ENCODE measurements at regions not wholly inside any gene's neighbourhood (a gene's known extent, or its start where the extent isn't known, plus 50 kb on each side); places are given as distances from the start of the nearest gene placed in this dataset.
"Not testable (repeated sequence)": the region's sequence is repeated elsewhere in the genome, so short reads cannot be mapped to it uniquely, and the experiment has no call there.

DNA sequence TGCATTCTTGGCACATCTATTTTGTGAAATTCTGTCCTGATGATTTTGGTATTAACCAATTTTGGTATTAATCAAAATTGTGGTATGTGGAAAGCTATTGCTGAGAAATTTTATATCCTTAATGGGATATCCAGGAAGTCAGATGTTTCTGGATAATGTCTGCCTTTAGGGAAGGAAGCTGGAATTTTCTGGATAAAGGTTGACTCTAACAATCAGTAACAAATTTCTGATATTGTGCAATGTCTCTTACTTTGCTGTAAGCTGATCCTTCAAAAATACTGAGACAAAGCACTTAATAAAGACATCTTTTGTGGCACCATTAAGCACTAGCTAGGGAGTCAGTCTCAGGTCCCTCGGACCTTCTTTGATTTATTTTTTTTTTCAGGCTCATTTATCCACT lies 100.8 kb upstream of the UGP2 start:
- no peak for FAIRE-seq

DNA sequence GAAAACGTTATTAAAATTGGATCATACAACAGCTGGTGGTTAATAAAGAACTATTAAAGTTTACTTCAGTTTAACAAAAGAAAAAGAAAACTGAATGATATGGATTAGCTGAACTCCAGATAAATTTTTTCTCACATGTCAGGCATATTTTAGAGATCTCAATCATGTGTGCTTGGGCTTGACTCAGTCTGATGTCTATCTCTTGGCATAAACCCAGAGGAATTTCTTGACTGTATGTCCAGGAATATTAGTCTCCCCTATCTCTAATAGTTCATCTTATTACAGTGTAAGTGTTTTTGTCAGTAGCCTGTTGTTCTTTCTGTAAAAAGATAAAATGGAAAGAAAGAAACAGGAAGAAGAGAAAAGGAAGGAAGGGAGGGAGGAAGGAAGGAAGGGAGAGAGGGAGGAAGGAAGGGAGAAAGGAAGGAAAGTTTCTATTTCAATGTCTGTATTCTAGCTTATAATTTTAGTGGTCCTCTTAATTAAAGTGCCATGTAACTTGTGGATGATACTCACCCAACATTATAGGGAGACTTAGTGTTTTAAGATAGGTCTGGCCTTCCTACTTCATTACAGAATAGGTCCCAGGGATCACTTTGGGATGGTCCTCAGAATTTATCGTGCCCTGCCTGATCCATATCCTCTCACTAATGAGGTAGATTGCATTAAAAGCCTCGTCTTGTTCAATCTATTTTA lies 99.7 kb upstream of the UGP2 start:
- no peak for FAIRE-seq

DNA sequence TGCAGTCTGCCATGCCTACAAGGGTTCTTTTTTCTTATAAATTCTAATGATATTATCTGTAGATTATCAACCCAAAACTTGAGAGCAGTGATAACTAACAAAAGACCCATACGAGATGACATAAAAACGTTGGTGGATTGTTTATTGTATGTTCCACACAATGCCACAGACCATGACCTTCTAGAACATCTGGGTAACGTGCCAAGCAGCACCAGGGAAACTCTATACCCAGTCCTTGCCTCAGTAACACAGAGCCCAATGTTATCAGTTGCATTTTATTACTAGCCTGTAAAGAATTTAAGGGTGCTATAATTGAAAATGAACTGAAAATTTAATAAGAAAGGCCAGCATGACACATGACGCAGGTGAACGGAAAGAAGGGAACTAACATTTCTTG lies 99.1 kb upstream of the UGP2 start:
- no peak for FAIRE-seq

DNA sequence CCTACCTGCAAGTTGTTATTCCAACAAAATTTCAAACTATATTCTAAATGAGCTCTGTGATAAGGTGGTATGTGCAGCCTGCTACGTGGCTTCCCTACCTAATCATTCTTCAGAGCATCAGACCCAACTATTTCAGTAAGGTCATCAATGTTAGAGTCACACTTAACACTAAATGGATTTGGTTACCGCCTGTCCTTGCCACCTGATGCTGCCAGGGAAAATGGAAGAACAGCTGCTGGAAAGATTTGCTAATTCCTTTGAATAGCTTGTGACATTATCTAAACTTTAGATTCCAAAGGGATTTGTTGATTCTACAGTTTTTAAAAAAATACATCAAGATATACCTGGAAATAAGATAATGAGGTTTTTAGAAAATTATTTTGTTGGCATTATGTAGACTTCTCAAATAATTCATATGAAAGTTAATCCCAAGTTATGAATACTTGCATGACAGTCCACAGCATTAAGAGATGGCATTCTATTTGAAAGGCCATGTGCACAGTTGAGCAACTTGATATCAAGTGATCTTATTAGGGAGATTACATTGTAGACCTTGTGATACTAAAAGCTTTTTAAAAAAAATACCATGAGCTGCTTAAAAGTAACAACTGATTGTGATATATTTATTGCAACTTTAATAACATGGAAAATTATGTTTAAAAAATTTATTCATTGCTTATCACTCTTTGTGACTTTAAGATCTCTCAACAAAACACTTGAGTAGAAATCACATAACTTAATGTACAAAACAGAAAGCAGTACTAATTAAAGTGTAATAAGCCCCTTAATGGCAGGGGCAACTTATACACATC lies 98.3 kb upstream of the UGP2 start:
- no peak for FAIRE-seq

DNA sequence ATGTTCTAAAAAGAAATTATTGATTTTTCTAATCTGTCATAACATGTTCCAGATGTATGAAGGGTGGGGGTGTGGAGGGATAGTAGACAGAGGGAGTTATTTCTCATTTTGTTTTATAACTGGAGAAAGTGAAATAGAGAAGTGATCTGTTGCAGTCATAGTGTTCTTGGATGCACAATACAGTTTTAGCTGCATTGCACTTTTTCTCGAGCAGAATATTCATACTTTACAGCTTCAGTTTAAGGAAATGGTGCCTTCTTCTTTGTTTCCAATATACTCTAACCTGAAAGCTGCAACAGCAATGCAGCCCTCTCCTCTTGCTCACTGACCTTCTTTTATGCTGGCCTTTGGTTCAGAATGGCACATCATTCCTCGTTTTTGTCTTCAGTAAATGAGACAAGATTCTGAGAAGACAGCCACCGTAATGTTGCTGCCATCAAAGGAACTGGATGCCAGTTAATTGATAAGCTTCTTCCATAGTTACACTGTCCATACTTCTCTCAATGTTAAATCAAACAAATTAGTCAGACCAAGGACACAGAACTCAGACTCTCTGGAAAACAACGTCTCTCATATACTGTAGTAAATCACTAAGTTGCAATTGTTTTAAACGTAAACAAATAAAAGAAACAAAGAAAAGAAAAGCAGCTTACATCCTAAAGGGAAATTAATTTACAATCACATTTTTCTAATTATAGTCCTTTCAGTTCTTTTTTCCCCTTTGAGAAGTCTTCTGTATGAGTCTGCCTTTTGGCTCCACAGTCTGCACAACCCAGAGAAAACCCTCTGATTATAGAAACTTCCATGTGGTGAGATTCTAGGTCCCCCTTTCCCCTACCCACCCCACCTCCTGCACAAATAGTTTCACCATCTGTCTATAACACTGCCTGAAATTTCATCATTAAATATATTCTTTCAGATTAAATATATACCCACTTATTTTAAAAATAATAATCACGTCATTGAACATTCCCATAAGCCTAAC lies 97.4 kb upstream of the UGP2 start:
- FAIRE-seq, result no peak

DNA sequence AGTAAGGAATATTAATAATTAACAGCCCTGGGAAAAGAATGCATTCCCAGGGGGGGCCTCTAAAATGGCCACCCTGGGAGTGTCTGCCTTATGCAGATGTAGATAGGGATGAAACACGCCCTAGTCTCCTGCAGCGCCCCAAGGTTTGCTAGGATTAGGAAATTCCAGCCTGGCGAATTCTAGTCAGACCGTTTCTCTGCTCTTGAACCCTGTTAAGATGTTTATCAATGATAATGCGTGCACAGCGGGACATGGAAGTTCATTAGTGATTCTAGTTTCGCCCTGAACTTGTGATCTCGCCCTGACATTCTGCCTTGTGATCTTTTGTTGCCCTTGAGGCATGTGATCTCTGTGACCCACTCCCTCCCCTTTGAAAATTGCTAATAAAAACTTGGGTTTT lies 95.1 kb upstream of the UGP2 start:
- FAIRE-seq, result not testable (repeated sequence)

DNA sequence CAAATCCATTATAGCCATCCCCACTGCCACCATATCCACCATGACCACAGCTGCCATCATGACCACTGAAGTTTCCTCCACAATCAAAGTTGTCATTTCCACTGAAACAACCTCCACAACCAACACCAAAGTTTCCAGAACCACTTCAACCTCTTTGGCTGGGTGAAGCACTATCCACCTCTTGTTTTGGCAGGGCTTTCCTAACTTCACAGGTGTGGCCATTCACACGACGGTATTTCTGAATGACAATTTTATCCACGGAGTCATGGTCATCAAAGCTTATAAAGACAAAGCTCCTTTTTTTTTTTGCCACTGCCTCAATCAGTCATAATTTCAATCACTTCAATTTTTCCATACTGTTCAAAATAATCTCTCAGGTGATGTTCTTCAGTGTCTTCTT lies 89.8 kb upstream of the UGP2 start:
- FAIRE-seq, result no peak

DNA sequence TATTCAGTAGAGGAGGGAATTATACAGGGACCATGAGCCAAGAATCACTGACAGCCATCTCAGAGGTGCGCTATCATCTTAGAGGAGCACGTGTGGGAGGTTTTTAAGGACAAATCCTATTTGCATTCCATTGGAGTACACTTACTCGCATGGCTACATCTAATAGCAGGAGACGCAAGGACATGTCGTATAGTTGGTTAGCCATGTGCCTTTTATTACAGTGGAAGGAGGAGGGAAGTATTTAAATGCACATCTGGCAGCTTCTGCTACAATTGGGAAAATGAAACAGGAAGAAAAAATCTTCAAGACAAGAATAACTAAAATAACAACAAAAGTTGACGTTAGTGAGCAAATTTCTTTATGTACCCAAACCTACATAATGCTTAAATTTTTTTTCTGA lies 86.5 kb upstream of the UGP2 start:
- peak; percentile 39 for FAIRE-seq

DNA sequence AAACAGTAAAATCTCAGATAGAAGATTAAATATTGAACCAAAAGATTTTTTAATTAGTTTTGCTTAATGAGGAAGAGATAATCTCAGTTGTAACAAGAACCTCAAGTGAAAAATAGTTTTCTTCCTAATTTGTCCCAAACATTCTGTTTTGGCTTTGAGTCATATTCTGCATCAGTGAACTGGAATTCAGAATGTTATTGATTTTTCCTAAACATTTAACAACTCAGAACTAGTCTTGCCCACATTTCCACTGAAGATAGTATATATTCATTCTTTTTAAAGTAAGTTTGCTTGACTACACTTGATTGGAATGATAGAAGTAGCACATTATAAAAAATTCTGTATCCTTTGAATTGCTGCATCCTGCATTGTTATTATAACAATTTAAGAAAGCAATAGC lies 85.7 kb upstream of the UGP2 start:
- FAIRE-seq, result no peak

DNA sequence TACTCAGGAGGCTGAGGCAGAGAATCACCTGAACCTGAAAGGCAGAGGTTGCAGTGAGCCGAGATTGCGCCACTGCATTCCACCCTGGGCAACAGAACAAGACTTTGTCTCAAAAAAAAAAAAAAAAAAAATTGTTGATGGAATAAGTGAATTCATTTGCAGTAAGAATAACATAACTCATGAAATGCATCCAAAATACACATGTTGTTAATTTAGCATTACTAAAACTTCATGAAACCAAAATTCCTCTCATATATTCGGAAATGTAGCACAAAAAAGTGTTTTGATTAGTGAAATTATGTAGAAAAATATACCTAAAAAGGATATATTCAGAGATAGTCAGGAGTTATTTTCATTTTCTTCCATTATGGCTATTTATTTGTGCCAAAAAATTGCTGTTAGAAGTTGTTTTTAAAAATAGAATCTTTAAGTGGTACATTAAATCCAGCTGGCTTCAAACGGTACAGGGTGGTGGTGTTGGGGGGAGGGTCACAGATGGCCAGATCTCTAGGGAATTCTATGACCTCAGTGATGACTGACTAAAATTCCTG lies 78.2 kb upstream of the UGP2 start:
- peak; percentile 78 for FAIRE-seq

DNA sequence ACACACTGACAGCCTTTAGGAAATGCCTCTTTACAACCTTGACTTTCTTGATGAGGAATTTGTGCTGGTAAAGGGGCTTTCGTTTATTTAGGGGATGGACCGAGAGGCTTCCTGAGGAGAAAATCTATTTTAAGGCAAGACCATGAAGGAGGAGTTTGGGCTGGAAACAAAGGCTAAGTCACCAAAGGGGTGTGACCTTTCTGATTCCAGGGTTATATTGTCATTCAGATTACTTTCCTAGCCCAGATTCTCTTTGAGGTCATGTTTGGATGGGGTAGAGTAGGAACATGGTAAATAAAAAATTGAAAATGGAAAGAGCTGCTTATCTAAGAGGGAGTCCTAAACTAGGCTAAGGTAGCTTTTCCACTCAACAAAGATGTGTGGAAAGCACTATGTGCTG lies 77.1 kb upstream of the UGP2 start:
- FAIRE-seq, result no peak

DNA sequence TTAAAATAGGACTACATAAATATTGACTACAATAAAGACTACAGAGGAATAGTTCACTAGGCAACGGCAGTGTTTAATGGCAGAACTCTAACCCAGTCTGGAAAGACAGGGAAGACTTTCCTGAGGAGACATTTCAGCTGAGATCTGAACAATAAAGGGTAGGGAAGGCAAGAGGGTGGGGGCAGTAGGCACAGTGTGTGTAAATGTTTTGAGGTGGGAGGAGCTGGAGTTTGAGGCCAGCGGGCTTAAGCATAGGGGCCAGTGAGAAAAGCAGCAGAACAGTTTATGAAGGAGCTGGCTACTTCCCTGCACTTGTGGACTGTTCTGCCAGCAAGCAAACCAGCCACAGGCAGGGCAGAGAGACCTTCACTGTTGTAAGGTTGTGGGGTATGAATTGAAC lies 76.6 kb upstream of the UGP2 start:
- FAIRE-seq, result no peak

DNA sequence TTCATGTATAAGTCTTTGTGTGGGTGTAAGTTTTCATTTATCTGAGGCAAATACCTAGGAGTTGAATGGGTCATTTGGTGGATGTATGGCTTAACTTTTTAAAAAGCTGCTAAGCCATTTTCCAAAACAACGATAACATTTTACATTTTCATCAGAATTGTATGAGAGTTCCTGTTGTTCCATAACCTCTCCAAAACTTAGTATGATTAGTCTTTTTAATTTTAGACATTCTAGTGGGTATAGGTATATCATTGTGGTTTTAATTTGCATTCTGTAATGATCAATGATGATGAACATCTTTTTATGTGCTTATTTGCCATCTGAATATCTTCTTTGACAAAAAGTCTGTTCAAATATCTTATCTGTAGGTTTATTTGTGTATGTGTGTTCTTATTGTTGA lies 74.4 kb upstream of the UGP2 start:
- FAIRE-seq, result no peak

DNA sequence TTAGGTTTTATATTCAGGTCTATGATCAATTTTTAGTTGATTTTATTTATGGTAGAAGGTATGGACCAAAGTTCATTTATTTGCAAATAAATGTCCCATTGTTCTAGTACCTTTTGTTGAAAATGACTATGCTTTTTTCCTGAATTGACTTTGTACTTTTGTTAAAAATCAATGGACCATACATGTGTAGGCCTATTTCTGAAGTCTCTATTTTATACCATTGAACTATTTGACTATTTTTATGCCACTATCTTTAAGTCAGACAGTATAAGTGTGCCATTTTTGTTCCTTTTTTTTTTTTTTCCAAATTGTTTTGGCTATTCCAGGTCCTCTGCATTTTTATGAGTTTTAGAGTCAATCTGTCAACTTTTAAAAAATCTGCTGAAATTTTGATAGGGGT lies 73.6 kb upstream of the UGP2 start:
- peak; percentile 51 for FAIRE-seq

DNA sequence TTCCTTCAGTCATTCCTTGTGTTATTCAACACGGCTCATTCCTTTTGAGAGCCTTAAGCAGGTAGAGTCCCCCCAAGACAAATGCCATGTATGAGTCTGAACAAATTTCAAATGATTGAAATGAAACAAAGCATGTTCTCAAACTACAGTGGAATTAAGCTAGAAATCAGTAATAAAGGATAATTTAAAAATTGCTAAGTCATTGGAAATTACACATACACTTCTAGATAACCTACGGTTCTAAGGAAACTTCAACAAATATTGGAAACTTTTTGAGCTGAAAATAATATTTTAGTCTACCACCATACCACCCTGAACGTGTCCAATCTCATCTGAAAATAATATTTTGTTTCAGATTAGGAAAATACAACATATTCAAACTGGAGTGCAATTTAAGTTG lies 71.8 kb upstream of the UGP2 start:
- FAIRE-seq, result no peak

DNA sequence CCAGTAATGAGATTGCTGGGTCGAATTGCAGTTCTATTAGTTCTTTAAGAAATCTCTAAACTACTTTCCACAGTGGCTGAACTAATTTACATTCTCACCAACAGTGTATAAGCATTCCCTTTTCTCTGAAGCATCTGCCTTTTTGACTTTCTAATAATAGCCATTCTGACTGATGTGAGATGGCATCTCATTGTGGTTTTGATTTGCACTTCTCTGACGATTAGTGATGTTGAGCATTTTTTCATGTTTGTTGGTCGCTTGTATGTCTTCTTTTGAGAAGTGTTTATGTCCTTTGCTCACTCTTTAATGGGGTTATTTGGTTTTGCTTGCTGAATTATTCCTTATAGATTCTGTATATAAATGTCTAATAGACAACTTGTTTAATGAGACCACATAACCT lies 69.6 kb upstream of the UGP2 start:
- no peak for FAIRE-seq

DNA sequence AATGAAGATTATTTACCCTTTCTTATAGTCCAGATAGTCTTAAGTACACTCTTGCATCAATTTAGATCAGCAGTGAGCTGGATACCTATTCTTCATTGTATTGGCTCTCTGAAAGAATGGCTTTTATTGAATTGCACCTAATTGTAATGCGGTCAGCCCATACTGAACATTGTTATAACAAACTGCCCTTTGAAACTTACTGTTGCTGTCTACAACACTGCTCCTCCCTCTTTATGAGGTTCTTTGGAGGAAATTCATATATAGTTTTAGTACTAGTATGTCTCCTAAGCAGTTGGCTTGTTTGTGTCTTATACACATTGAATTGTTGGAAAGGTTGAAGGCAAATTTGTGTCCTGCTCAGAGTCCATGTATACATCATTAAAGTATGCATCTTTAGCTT lies 66.5 kb upstream of the UGP2 start:
- FAIRE-seq, result no peak

DNA sequence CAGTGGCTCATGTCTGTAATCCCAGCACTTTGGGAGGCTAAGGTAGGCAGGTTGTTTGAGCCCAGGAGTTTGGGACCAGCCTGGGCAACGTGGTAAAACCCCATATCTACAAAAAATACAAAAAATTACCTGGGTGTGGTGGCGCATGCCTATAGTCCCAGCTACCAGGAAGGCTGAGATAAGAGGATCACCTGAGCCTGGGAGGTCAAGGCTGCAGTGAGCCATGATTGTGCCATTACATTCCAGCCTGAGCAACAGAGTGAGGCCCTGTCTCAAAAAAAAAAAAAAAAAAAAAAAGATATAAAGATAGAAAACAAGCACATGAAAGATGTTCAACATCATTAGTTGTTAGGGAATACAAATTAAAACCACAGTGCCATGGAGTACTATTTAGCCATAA lies 65.3 kb upstream of the UGP2 start:
- FAIRE-seq, result no peak

DNA sequence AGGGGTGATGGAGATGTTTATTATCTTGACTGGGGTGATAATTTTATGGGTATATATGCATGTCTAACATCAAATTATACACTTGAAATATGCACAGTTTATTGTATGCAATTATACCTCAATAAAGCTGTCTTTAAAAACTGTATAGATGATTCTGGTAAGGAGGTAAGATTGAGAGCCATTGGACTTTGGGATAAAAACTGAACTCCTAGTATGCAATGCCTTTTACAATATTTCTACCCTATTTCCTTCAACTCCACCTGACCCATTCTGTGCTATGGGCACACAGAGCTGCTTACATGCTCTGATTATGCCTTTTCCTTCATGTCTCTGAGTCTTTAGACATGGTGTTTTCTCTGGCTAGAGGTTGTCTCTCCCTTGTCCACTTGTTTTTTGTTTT lies 63.9 kb upstream of the UGP2 start:
- no peak for FAIRE-seq

DNA sequence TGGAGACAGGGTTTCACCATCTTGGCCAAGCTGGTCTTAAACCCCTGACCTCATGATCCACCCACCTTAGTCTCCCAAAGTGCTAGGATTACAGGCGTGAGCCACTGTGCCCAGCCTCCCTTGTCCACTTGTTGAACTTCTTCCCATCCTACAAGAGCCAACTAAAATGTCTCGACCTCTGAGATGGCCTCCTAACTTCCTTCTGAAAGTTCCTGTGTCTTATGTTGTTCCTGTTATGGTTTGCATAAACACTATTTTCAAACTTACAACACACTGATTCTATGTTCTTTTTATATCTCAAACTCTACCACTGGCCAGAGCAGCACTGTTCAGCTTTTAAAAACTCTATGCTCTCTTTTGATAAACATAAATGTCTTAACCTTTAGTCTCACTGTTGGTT lies 63.3 kb upstream of the UGP2 start:
- no peak for FAIRE-seq

DNA sequence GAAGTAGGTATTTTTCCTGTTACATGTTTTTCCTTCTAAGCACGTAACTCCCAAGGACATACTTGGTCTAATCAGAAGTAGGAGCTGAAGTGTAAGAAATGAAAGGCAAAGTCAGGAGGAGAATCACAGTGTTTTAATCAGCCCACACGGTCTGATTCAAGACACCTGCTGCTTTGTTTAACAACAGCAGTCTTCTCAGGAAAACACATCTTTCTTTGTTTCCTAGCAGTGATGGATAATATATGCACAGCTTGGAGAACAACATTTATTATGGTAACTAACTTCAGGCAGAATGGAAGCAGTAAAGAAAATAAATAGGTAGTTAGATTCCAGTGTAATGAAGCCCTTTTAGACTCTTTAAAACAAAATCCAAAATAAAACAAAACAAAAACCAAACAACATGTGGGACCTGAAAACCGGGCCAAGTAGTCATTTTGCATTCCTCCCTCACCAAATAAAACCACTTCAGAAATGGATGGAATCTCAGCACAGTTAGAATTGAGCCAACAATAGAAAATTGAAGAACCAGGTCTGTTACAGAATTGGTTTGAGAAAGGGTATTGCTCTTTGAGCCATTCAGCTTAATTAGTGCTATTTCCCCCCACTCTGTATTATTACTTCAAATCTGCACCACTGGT lies 61.1 kb upstream of the UGP2 start:
- FAIRE-seq, result peak; percentile 96

DNA sequence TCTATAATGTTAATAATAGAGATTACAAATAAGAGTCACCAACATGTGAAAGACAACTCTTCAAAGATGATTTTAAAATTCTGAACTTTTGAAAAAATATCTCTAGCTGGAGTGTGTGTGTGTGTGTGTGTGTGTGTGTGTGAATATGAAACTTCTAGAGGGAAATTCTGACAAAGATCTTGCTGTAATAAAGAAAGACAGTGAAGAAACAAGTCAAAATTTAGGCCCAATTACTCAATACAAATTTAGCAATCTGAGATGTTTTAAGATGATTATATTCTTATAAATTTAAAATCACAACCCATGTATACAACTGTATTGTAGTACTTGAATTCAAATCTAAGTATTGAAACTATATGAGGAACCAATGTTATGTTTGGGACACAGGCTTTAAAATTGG lies 57.2 kb upstream of the UGP2 start:
- FAIRE-seq, result no peak

DNA sequence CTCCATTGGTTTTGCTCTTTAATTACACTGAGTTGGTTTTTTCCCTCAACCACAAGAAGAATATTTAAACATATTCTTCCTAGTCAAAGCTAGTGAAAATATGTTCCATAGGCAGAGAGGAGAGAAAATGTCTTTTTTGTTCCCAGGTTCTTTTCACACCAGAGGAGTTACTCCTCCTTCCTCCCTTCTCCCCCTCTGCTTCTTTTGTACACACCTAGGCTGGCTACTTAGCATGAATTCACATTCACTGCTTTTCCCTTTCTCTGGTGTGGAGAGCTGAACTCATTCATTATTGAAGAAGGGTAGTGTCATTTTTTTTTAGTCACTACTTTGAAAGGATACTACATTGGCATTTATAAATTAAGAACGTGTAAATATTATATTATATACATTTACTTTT lies 56.6 kb upstream of the UGP2 start:
- FAIRE-seq, result no peak
